Gastrocnemius medialis (tissue), 4 donors: ENCODE measurements at regions not wholly inside any gene's neighbourhood (a gene's known extent, or its start where the extent isn't known, plus 50 kb on each side); places are given as distances from the start of the nearest gene placed in this dataset.

Experiments
- ATAC-seq, 2 donors: fragments of 150-250 bp; one replicate each; pipeline ENCODE4 v1.9.1; 2016
- DNase-seq, 2 donors: peaks; one replicate each; pipeline ENCODE4 v3.0.0-alpha.2; 2019
- H3K27ac ChIP-seq, 4 donors: fragments of 200-600 bp; sonication (generic); 1 replicate in 1 of 4; 2 replicates in 3 of 4; pipeline ENCODE4 v1.5.1; 2016 to 2018; ENCODE audit warnings: mild to moderate bottlenecking in 2 of 4, moderate library complexity in 1 of 4
- H3K27me3 ChIP-seq, 3 donors: fragments of 200-600 bp; sonication (generic) in 2 of 3; 1 replicate in 1 of 3; 2 replicates in 2 of 3; pipeline versions ENCODE4 v1.5.1 to v1.6.0; 2016 to 2019; ENCODE audit warnings: mild to moderate bottlenecking in 1 of 3, moderate library complexity in 1 of 3
- H3K36me3 ChIP-seq, 2 donors: fragments of 200-600 bp; sonication (generic) in 1 of 2; one replicate each; pipeline ENCODE4 v1.5.1; 2017 to 2018
- H3K4me1 ChIP-seq, 2 donors: fragments of 200-600 bp; sonication (generic) in 1 of 2; one replicate each; pipeline ENCODE4 v1.5.1; 2016 to 2017; ENCODE audit warnings: mild to moderate bottlenecking in 2 of 2
- H3K4me3 ChIP-seq, 4 donors: fragments of 200-600 bp; sonication (generic) in 3 of 4; 1 replicate in 1 of 4; 2 replicates in 3 of 4; pipeline ENCODE4 v1.5.1; 2016 to 2019; ENCODE audit warnings: mild to moderate bottlenecking in 2 of 4
- H3K9me3 ChIP-seq, 3 donors: fragments of 200-600 bp; sonication (generic) in 2 of 3; 1 replicate in 1 of 3; 2 replicates in 2 of 3; pipeline ENCODE4 v1.5.1; 2016 to 2019
- CTCF ChIP-seq, 5 experiments: fragments of 450-650 bp in 3 of 5; fragments of 200-600 bp in 2 of 5; sonication (generic) in 2 of 5; IDR thresholded peaks in 4 of 5; conservative IDR thresholded peaks in 1 of 5; 1 replicate in 4 of 5; 2 replicates in 1 of 5; pipeline ENCODE4 v1.5.1; 2016 to 2019; ENCODE audit warnings: antibody characterized with exemption in 5 of 5, mild to moderate bottlenecking in 3 of 5, moderate library complexity in 3 of 5
- POLR2A ChIP-seq, 2 donors: fragments of 450-650 bp; IDR thresholded peaks; one replicate each; pipeline ENCODE4 v1.6.1; 2017; ENCODE audit warnings: antibody characterized with exemption in 2 of 2, mild to moderate bottlenecking in 2 of 2, moderate library complexity in 2 of 2
- in situ Hi-C, 4 donors: fragments of 200-750 bp; cut with MboI; loops; one replicate each; pipeline versions ENCODE4 v1.15.0 to v1.8.0; 2017; ENCODE audit warnings: low sequenced_read_pairs in 4 of 4
- intact Hi-C: fragments of 100-400 bp; cut with DNase I; formaldehyde crosslinking; loops from one replicate; pipeline ENCODE4 v1.15.1; 2023; ENCODE audit warnings: low total_unique reads

GRCh38 chr14:24694680-24695079, 60.7 kb upstream of the GZMB start:
- in situ Hi-C loops = no loop called here
- Histone ChIP-seq H3K27ac (peak overlapping the region in 1 of 4 donors; percentile 41), H3K4me3 (no peak overlapping the region), H3K36me3 (no peaks in the 10 kb centered on the region), H3K27me3 (no peaks in the 10 kb centered on the region), H3K4me1 (no peaks in the 10 kb centered on the region), H3K9me3 (no peaks in the 10 kb centered on the region)
- DNase-seq (no peak), ATAC-seq (no peak)
- TF ChIP-seq CTCF (IDR thresholded peaks at IDR 0.05 in 4 of 5, conservative IDR thresholded peaks at IDR 0.05 in 1 of 5) = no peak
- TF ChIP-seq POLR2A (IDR thresholded peaks at IDR 0.05) = no peak
- intact Hi-C loops = no loop called here

DNA sequence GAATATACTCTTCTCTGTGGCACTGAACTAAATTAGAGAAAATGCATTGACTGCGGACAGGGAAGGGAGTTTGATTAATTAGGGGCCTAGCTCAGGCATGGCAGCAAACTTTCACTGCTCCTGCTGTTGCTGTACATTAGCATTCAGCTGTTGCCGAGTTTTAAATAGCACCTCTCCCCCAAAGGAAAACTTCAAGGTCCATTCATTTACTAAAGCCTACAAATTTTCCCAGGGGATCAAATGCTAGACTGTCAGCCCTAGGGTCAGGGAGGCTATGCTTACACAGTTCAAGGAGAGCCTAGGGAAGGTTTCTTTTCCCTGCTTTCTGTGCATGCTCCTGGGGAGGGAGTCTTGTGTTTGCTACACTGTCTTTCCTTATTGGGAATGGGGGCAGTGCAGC, 60.0 kb upstream of the GZMB start:
- Histone ChIP-seq H3K27ac (no peak overlapping the region), H3K9me3 (no peaks in the 10 kb centered on the region), H3K27me3 (no peaks in the 10 kb centered on the region), H3K4me3 (no peak overlapping the region), H3K4me1 (no peaks in the 10 kb centered on the region), H3K36me3 (no peaks in the 10 kb centered on the region)
- intact Hi-C loops = no loop called here
- ATAC-seq = no peak
- in situ Hi-C loops = no loop called here
- DNase-seq = no peak
- no peak for TF ChIP-seq POLR2A (IDR thresholded peaks at IDR 0.05)
- no peak for TF ChIP-seq CTCF (IDR thresholded peaks at IDR 0.05 in 4 of 5, conservative IDR thresholded peaks at IDR 0.05 in 1 of 5)

DNA sequence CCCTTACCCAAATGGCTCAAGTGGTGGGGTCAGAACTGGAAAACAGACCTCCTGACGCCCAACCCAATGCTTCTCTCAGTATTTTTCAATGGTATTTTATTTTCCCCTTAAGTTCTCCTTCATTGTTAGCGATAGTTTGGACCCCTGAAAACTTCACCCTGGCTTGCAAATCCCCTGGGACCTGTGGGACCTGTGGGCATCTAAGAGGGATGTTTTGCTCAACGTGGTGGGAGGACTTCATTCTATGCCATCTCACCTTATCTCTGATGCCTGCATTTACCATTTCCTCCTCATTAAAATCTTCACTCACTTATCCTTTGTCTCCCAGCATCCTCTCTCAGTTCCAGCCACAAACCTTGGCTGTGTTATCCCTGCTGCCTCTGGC, 59.4 kb upstream of the GZMB start:
- intact Hi-C loops = no loop called here
- in situ Hi-C loops = no loop called here
- no peak for DNase-seq
- Histone ChIP-seq H3K36me3 (no peaks in the 10 kb centered on the region), H3K4me1 (no peaks in the 10 kb centered on the region), H3K9me3 (no peaks in the 10 kb centered on the region), H3K27ac (no peak overlapping the region), H3K4me3 (no peak overlapping the region), H3K27me3 (no peaks in the 10 kb centered on the region)
- TF ChIP-seq CTCF (IDR thresholded peaks at IDR 0.05 in 4 of 5, conservative IDR thresholded peaks at IDR 0.05 in 1 of 5) = no peak
- TF ChIP-seq POLR2A (IDR thresholded peaks at IDR 0.05) = no peak
- ATAC-seq = no peak

- Histone ChIP-seq H3K9me3 (no peaks in the 10 kb centered on the region), H3K27ac (no peak overlapping the region), H3K4me3 (no peak overlapping the region), H3K4me1 (no peaks in the 10 kb centered on the region), H3K27me3 (no peaks in the 10 kb centered on the region), H3K36me3 (no peaks in the 10 kb centered on the region)
- ATAC-seq (no peak), DNase-seq (no peak)
- in situ Hi-C loops = no loop called here
- intact Hi-C loops = no loop called here
- TF ChIP-seq CTCF (IDR thresholded peaks at IDR 0.05 in 4 of 5, conservative IDR thresholded peaks at IDR 0.05 in 1 of 5) = no peak
Measured at GRCh38 chr14:24692382-24693352, 58.7 kb upstream of the GZMB start.
